MM.1S (cell line): ENCODE measurements at regions not wholly inside any gene's neighbourhood (a gene's known extent, or its start where the extent isn't known, plus 50 kb on each side); places are given as distances from the start of the nearest gene placed in this dataset.

Source experiments
- CTCF ChIP-seq: fragments of 300-600 bp; sonication (generic); IDR thresholded peaks from 2 replicates; pipeline ENCODE4 v1.5.1; 2016; ENCODE audit warnings: antibody characterized with exemption, low read length, mixed read lengths
- EZH2 ChIP-seq: fragments of 300-600 bp; sonication (generic); optimal IDR thresholded peaks from 2 replicates; pipeline ENCODE3; 2017; ENCODE audit warnings: low read depth, mild to moderate bottlenecking, antibody characterized with exemption, low read length, mixed read lengths
- EZH2phosphoT487 ChIP-seq: fragments of 300-600 bp; sonication (generic); IDR thresholded peaks from 2 replicates; pipeline ENCODE4 v1.6.1; 2018; ENCODE audit warnings: antibody characterized with exemption, low read length

DNA sequence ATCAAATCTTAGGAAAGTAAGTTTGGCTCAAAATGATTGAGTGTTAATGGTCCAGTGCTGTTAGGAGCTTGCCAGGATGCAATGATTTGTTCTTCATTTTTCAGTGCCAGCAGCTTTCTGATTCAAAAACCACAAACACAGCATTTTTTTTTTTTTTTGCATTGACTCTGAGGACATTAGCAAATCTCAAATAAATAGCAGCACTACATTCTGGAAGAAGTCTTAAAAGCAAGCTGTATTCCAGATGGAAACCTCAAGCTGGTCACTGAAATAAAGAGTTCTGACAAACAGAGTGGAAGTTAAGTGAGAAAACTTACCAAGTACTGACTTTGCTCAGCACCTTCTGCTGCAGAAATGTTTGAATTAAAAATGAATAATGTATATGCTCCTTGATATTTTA lies 1653.1 kb upstream of the CDH9 start:
- no peak for TF ChIP-seq CTCF
- TF ChIP-seq EZH2, result no peak
- no peak for TF ChIP-seq EZH2phosphoT487
